Trophoblast cell (in vitro differentiated cells and primary cell): ENCODE measurements at regions not wholly inside any gene's neighbourhood (a gene's known extent, or its start where the extent isn't known, plus 50 kb on each side); places are given as distances from the start of the nearest gene placed in this dataset.

ENCODE experiments used
- DNase-seq, 2 donors: peaks; one replicate each; pipeline ENCODE4 v3.0.0-alpha.2; 2016
- H2AFZ ChIP-seq: 2 replicates; pipeline ENCODE4 v1.6.1; 2013; ENCODE audit warnings: low read length, moderate library complexity, mild to moderate bottlenecking; ENCODE audit not compliant: insufficient read depth, poor library complexity
- H2AK5ac ChIP-seq: 2 replicates; pipeline ENCODE4 v1.6.1; 2013; ENCODE audit warnings: mild to moderate bottlenecking, low read length
- H2BK120ac ChIP-seq: 2 replicates; pipeline ENCODE4 v1.6.1; 2013; ENCODE audit warnings: low read length, mild to moderate bottlenecking, moderate library complexity; ENCODE audit not compliant: insufficient read depth, poor library complexity
- H2BK12ac ChIP-seq: 2 replicates; pipeline ENCODE4 v1.6.1; 2013; ENCODE audit warnings: mild to moderate bottlenecking, low read length, moderate library complexity
- H2BK5ac ChIP-seq: 2 replicates; pipeline ENCODE4 v1.6.1; 2013; ENCODE audit warnings: low read length, low read depth, moderate library complexity, mild to moderate bottlenecking; ENCODE audit not compliant: poor library complexity
- H3K14ac ChIP-seq: 2 replicates; pipeline ENCODE4 v1.6.1; 2013; ENCODE audit warnings: mild to moderate bottlenecking, low read length
- H3K18ac ChIP-seq: 2 replicates; pipeline ENCODE4 v1.6.1; 2013; ENCODE audit warnings: mild to moderate bottlenecking, low read length
- H3K23ac ChIP-seq: 2 replicates; pipeline ENCODE4 v1.6.1; 2013; ENCODE audit warnings: low read length
- H3K27ac ChIP-seq: 2 replicates; pipeline ENCODE4 v1.5.1; 2013; ENCODE audit warnings: low read depth, mild to moderate bottlenecking, inconsistent platforms, low read length, moderate library complexity
- H3K27me3 ChIP-seq: 2 replicates; pipeline ENCODE4 v1.6.1; 2013; ENCODE audit warnings: inconsistent platforms, mild to moderate bottlenecking, low read length, moderate library complexity; ENCODE audit not compliant: insufficient read depth
- H3K36me3 ChIP-seq, 2 experiments: 1 replicate in 1 of 2; 2 replicates in 1 of 2; pipeline ENCODE4 v1.6.1; 2013; ENCODE audit warnings: low read length in 2 of 2, mild to moderate bottlenecking in 2 of 2, moderate library complexity in 1 of 2; ENCODE audit not compliant: insufficient read depth in 2 of 2, control insufficient read depth in 1 of 2
- H3K4ac ChIP-seq: 2 replicates; pipeline ENCODE4 v1.6.1; 2013; ENCODE audit warnings: low read depth, mild to moderate bottlenecking, low read length, moderate library complexity
- H3K4me1 ChIP-seq, 2 experiments: 1 replicate in 1 of 2; 2 replicates in 1 of 2; pipeline ENCODE4 v1.6.1; 2013; ENCODE audit warnings: low read length in 2 of 2, mild to moderate bottlenecking in 2 of 2, moderate library complexity in 1 of 2; ENCODE audit not compliant: insufficient read depth in 2 of 2, control insufficient read depth in 1 of 2
- H3K4me2 ChIP-seq: 2 replicates; pipeline ENCODE4 v1.6.1; 2013; ENCODE audit warnings: inconsistent platforms, mild to moderate bottlenecking, low read length, moderate library complexity
- H3K4me3 ChIP-seq: 2 replicates; pipeline ENCODE4 v1.5.1; 2013; ENCODE audit warnings: mild to moderate bottlenecking, low read depth, low read length, inconsistent platforms
- H3K79me1 ChIP-seq: one replicate; pipeline ENCODE4 v1.6.1; 2013; ENCODE audit warnings: low read length
- H3K79me2 ChIP-seq: 2 replicates; pipeline ENCODE4 v1.6.1; 2013; ENCODE audit warnings: low read length, mild to moderate bottlenecking; ENCODE audit not compliant: control insufficient read depth, insufficient read depth, poor library complexity
- H3K9ac ChIP-seq: 2 replicates; pipeline ENCODE4 v1.6.1; 2013; ENCODE audit warnings: mild to moderate bottlenecking, low read length
- H3K9me3 ChIP-seq: 2 replicates; pipeline ENCODE4 v1.6.1; 2013; ENCODE audit warnings: low read depth, mild to moderate bottlenecking, control low read depth, inconsistent platforms, low read length; ENCODE audit not compliant: insufficient read depth
- H4K12ac ChIP-seq: 2 replicates; pipeline ENCODE4 v1.6.1; 2013; ENCODE audit warnings: low read depth, mild to moderate bottlenecking, low read length, moderate library complexity
- H4K8ac ChIP-seq: 2 replicates; pipeline ENCODE4 v1.6.1; 2013; ENCODE audit warnings: low read depth, mild to moderate bottlenecking, low read length, moderate library complexity
- H4K91ac ChIP-seq: one replicate; pipeline ENCODE4 v1.6.1; 2013; ENCODE audit warnings: low read depth, mild to moderate bottlenecking, low read length, moderate library complexity
- WGBS: extraction: QIAGEN DNeasy Blood & Tissue Kit; methylation state at CpG from one replicate; pipeline ENCODE4 v1.1.7; 2013; ENCODE audit warnings: missing lambda C conversion rate; ENCODE audit not compliant: insufficient read length, insufficient coverage; ENCODE audit errors: extremely low coverage; 5-methylcytosine and 5-hydroxymethylcytosine counted together

DNA sequence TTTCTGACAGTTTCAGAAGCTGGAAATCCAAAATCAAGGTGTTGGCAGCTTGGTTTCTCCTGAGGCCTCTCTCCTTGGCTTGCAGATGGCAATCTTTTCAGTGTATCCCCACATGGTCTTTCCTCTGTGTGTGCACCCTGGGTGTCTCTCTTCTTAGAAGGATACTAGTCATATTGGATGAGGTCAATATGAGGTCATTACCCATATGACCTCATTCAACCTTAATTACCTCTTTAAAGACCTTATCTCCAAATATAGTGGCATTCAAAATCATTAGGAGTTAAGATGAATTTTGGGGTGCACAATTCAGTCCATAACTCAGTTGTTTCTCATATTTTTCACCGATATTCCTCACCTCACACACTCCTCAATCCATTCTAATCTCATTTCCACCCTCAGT is 92.4 kb upstream of the TGM3 start:
- Histone ChIP-seq H2BK12ac (no peak overlapping the region), H3K18ac (no peak overlapping the region), H3K23ac (no peak overlapping the region), H3K27me3 (peaks cover 3% of the 10 kb centered on the region), H4K8ac (no peak overlapping the region), H2BK5ac (no peak overlapping the region), H3K4ac (no peak overlapping the region), H3K14ac (no peak overlapping the region), H3K27ac (no peak overlapping the region), H2AFZ (no peak overlapping the region), H3K4me1 (peaks cover 8 to 10% of the 10 kb centered on the region in 2 experiments), H3K9me3 (no peaks in the 10 kb centered on the region), H3K79me1 (peaks cover 5% of the 10 kb centered on the region), H3K4me3 (no peak overlapping the region), H3K9ac (no peak overlapping the region), H2AK5ac (no peak overlapping the region), H3K79me2 (peaks cover 3% of the 10 kb centered on the region), H4K91ac (no peak overlapping the region), H3K4me2 (no peak overlapping the region), H4K12ac (no peak overlapping the region), H2BK120ac (no peak overlapping the region), H3K36me3 (no peaks in the 10 kb centered on the region)
- DNase-seq, result no peak
- WGBS, result 100% methylated on average over 1 of the region's 1 CpG

DNA sequence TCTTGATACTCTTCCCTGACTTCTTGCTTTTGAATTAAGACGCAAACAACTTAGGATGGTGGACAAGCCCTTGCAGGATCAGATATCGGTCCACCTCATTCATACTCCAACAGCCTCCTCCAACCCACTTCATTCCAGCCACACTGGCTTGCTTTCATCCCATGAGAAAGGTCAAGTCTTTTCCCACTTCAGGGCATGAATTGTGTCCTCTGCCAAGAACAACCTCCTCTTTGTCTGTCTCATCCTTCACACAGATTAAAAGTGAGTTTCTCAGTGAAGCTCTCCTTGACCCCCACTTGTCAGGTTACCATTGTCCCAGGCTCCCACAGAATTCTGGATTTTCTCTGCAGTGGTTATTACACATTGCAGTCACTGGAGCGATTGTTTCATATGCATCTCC is 91.8 kb upstream of the TGM3 start:
- H3K14ac ChIP-seq, result no peak overlapping the region
- peaks cover 8 to 10% of the 10 kb centered on the region in 2 experiments for H3K4me1 ChIP-seq
- H3K23ac ChIP-seq, result no peak overlapping the region
- H2BK5ac ChIP-seq, result no peak overlapping the region
- no peak overlapping the region for H3K9ac ChIP-seq
- H2BK12ac ChIP-seq, result no peak overlapping the region
- H4K8ac ChIP-seq, result no peak overlapping the region
- H2BK120ac ChIP-seq, result no peak overlapping the region
- DNase-seq, result no peak
- no peak overlapping the region for H3K4me3 ChIP-seq
- no peak overlapping the region for H3K27ac ChIP-seq
- H3K79me2 ChIP-seq, result peaks cover 3% of the 10 kb centered on the region
- H3K4me2 ChIP-seq, result no peak overlapping the region
- H3K36me3 ChIP-seq, result no peaks in the 10 kb centered on the region
- peaks cover 5% of the 10 kb centered on the region for H3K79me1 ChIP-seq
- H3K18ac ChIP-seq, result no peak overlapping the region
- H4K91ac ChIP-seq, result no peak overlapping the region
- H2AFZ ChIP-seq, result no peak overlapping the region
- WGBS, result no CpG with 5 or more reads among the region's 3 CpGs
- H3K4ac ChIP-seq, result no peak overlapping the region
- no peak overlapping the region for H2AK5ac ChIP-seq
- no peak overlapping the region for H4K12ac ChIP-seq
- H3K9me3 ChIP-seq, result no peaks in the 10 kb centered on the region
- H3K27me3 ChIP-seq, result peaks cover 3% of the 10 kb centered on the region

DNA sequence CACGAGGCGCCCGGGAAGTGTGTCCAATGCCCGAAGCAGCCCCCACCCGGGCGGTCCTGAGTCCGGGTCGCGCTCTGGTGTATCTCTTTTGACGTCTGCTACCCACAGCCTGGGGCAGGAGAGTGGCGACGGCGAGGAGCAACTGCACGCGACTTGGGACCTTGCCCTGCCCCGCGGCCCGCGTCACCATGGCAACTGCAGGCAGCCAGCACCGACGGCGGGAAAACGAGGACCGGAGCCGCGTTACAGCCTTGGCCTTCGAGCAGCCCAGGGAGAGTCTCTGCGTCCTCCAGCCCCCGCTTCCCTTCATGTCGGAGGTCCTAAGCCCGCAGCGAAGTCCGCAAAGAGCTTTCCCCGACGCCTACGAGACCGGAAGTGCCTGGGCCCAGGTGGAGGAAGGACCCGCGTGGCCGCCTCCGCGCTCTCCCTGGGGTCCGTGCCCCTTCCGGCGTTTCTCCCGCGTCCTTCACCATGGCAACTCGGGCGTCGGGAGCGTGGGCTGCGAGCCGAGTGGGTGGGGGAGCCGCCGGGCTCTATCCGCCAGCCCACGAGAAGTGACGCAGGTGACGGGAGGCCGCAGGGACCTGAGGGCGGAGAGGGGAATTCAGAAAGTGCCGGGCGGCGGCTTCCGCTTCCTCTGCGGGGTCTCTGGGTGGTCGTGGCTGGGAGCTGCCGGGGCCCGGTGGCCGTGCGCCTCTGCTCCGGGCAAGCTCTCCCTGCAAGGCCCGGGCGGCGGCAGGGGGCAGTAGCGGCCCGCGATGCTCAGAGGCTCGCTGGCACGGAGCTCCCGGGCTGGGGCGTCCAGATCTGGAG is 88.6 kb upstream of the TGM3 start:
- Histone ChIP-seq H3K27me3 (peaks cover 3% of the 10 kb centered on the region), H4K91ac (peak overlapping the region; percentile 52), H3K4me1 (peaks cover 8 to 10% of the 10 kb centered on the region in 2 experiments), H3K4me2 (peak overlapping the region; percentile 83), H3K14ac (peak overlapping the region; percentile 59), H2BK12ac (peak overlapping the region; percentile 52), H3K9me3 (no peaks in the 10 kb centered on the region), H3K79me1 (peaks cover 5% of the 10 kb centered on the region), H3K4me3 (peak overlapping the region; percentile 68), H4K8ac (peak overlapping the region; percentile 87), H4K12ac (peak overlapping the region; percentile 83), H3K9ac (no peak overlapping the region), H2BK120ac (peak overlapping the region; percentile 41), H3K23ac (no peak overlapping the region), H3K79me2 (peaks cover 3% of the 10 kb centered on the region), H2BK5ac (no peak overlapping the region), H3K36me3 (no peaks in the 10 kb centered on the region), H2AFZ (peak overlapping the region; percentile 85), H3K18ac (peak overlapping the region; percentile 57), H3K27ac (no peak overlapping the region), H3K4ac (no peak overlapping the region), H2AK5ac (no peak overlapping the region)
- no CpG with 5 or more reads among the region's 82 CpGs for WGBS
- peak; percentile 27 to 57 for DNase-seq

DNA sequence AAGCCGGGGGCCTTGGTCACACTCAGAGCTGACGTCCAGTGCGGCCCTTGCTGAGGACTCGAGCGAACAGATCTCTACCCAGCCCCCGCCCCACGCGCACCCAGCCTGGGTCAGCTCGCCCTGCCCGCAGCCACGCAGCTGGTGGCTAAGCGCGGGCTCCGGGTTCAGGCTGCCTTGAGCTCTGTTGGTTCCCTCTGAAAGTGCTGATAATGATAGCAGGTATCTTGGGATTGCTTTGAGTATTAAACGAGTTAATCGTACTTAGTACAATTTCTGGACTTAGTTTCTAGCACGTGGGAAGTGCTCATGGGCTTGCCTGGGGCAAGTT is 88.1 kb upstream of the TGM3 start:
- H3K4me1 ChIP-seq, result peaks cover 8 to 10% of the 10 kb centered on the region in 2 experiments
- no peak overlapping the region for H4K91ac ChIP-seq
- peak overlapping the region; percentile 68 for H3K4me3 ChIP-seq
- no peak overlapping the region for H3K23ac ChIP-seq
- no peak overlapping the region for H2BK12ac ChIP-seq
- no peak overlapping the region for H2AK5ac ChIP-seq
- peak overlapping the region; percentile 83 for H3K4me2 ChIP-seq
- peaks cover 3% of the 10 kb centered on the region for H3K27me3 ChIP-seq
- H3K27ac ChIP-seq, result no peak overlapping the region
- H3K4ac ChIP-seq, result no peak overlapping the region
- H3K18ac ChIP-seq, result no peak overlapping the region
- no peak overlapping the region for H3K9ac ChIP-seq
- H2AFZ ChIP-seq, result peak overlapping the region; percentile 85
- H3K79me2 ChIP-seq, result peaks cover 3% of the 10 kb centered on the region
- peak overlapping the region; percentile 66 for H4K8ac ChIP-seq
- no peaks in the 10 kb centered on the region for H3K36me3 ChIP-seq
- peak overlapping the region; percentile 60 for H3K14ac ChIP-seq
- H2BK120ac ChIP-seq, result no peak overlapping the region
- H4K12ac ChIP-seq, result no peak overlapping the region
- H3K79me1 ChIP-seq, result peaks cover 5% of the 10 kb centered on the region
- no CpG with 5 or more reads among the region's 17 CpGs for WGBS
- no peak for DNase-seq
- no peaks in the 10 kb centered on the region for H3K9me3 ChIP-seq
- no peak overlapping the region for H2BK5ac ChIP-seq
